GM12878 (cell line): ENCODE measurements at regions not wholly inside any gene's neighbourhood (a gene's known extent, or its start where the extent isn't known, plus 50 kb on each side); places are given as distances from the start of the nearest gene placed in this dataset.
A peak's percentile ranks its signal among the peaks of the same experiment; 100 is the strongest.

Source experiments
- ATF2 ChIP-seq: IDR thresholded peaks from 2 replicates; pipeline ENCODE4 v1.6.1; 2012; ENCODE audit warnings: low read length, inconsistent platforms
- CEBPZ ChIP-seq: fragments of 150-350 bp; IDR thresholded peaks from 2 replicates; pipeline ENCODE4 v1.6.1; 2016; ENCODE audit warnings: low read depth, low read length
- CHD4 ChIP-seq: fragments of 200-600 bp; sonication (generic); IDR thresholded peaks from 2 replicates; pipeline ENCODE4 v1.6.1; 2016; ENCODE audit warnings: mild to moderate bottlenecking
- CREB1 ChIP-seq: IDR thresholded peaks from 2 replicates; pipeline ENCODE4 v1.6.1; 2012; ENCODE audit warnings: low read depth, mild to moderate bottlenecking, inconsistent platforms
- CTCF ChIP-seq, 3 experiments: IDR thresholded peaks in 2 of 3; conservative IDR thresholded peaks in 1 of 3; 2 replicates each; pipeline ENCODE4 v1.5.1; 2011; ENCODE audit warnings: low read depth in 3 of 3, low read length in 3 of 3, mild to moderate bottlenecking in 3 of 3, control low read depth in 2 of 3, moderate library complexity in 2 of 3, inconsistent platforms in 1 of 3, mixed read lengths in 1 of 3; ENCODE audit not compliant: control insufficient read depth in 2 of 3, insufficient read depth in 1 of 3; ENCODE audit errors: extremely low read depth in 1 of 3
- GABPA ChIP-seq: IDR thresholded peaks from 2 replicates; pipeline ENCODE4 v1.6.1; 2014; ENCODE audit warnings: antibody characterized with exemption, low read depth, mild to moderate bottlenecking, inconsistent platforms
- HDAC6 ChIP-seq: fragments of 200-600 bp; sonication (generic); IDR thresholded peaks from one replicate; pipeline ENCODE4 v1.8.0; 2017; ENCODE audit warnings: antibody characterized with exemption; ENCODE audit not compliant: unreplicated experiment
- JUNB ChIP-seq: IDR thresholded peaks from 2 replicates; pipeline ENCODE4 v1.6.1; 2016; ENCODE audit warnings: antibody characterized with exemption, mild to moderate bottlenecking
- KAT2A ChIP-seq: conservative IDR thresholded peaks from 2 replicates; pipeline ENCODE4 v1.6.1; 2011; ENCODE audit warnings: low read depth, low read length; ENCODE audit not compliant: control insufficient read depth
- MTA2 ChIP-seq: fragments of 450-650 bp; IDR thresholded peaks from 2 replicates; pipeline ENCODE4 v1.6.1; 2016; ENCODE audit warnings: low read depth, mild to moderate bottlenecking, moderate library complexity
- MXI1 ChIP-seq: fragments of 150-350 bp; IDR thresholded peaks from 2 replicates; pipeline ENCODE4 v1.6.1; 2011; ENCODE audit warnings: low read depth, mild to moderate bottlenecking, inconsistent platforms, low read length, improper control_type of control experiment
- MYC ChIP-seq: IDR thresholded peaks from 2 replicates; pipeline ENCODE4 v1.6.1; 2011; ENCODE audit warnings: mild to moderate bottlenecking, low read length, moderate library complexity, inconsistent platforms; ENCODE audit not compliant: insufficient read depth, insufficient replicate concordance, insufficient read length, severe bottlenecking
- NFYA ChIP-seq: IDR thresholded peaks from 2 replicates; pipeline ENCODE4 v1.6.1; 2011; ENCODE audit warnings: low read depth, mild to moderate bottlenecking, low read length, improper control_type of control experiment, borderline replicate concordance
- NKRF ChIP-seq: fragments of 450-650 bp; conservative IDR thresholded peaks from 2 replicates; pipeline ENCODE4 v1.6.1; 2017; ENCODE audit warnings: mild to moderate bottlenecking, moderate library complexity
- PAX8 ChIP-seq: fragments of 450-650 bp; IDR thresholded peaks from 2 replicates; pipeline ENCODE4 v1.6.1; 2017; ENCODE audit warnings: mild to moderate bottlenecking, moderate library complexity
- POLR2AphosphoS5 ChIP-seq: IDR thresholded peaks from 2 replicates; pipeline ENCODE4 v1.6.1; 2011; ENCODE audit warnings: mild to moderate bottlenecking, low read length, inconsistent platforms
- RCOR1 ChIP-seq: conservative IDR thresholded peaks from 2 replicates; pipeline ENCODE4 v1.6.1; 2012; ENCODE audit warnings: low read depth, low read length, improper control_type of control experiment
- RFX5 ChIP-seq: IDR thresholded peaks from 2 replicates; pipeline ENCODE4 v1.6.1; 2011; ENCODE audit warnings: low read depth, low read length, improper control_type of control experiment
- SIN3A ChIP-seq: IDR thresholded peaks from 2 replicates; pipeline ENCODE4 v1.6.1; 2012; ENCODE audit warnings: low read depth, low read length, improper control_type of control experiment
- SMAD5 ChIP-seq: IDR thresholded peaks from 2 replicates; pipeline ENCODE4 v1.6.1; 2016; ENCODE audit warnings: antibody characterized with exemption, low read depth
- SMC3 ChIP-seq: IDR thresholded peaks from 2 replicates; pipeline ENCODE4 v1.6.1; 2011; ENCODE audit warnings: low read length, improper control_type of control experiment, borderline replicate concordance
- SP1 ChIP-seq: IDR thresholded peaks from one replicate; pipeline ENCODE4 v1.6.1; 2011; ENCODE audit warnings: low read depth, low read length
- TCF7 ChIP-seq: IDR thresholded peaks from 2 replicates; pipeline ENCODE4 v1.6.1; 2014; ENCODE audit warnings: antibody characterized with exemption, borderline replicate concordance
- YBX1 ChIP-seq: fragments of 450-650 bp; IDR thresholded peaks from 2 replicates; pipeline ENCODE4 v1.6.1; 2016; ENCODE audit warnings: antibody characterized with exemption
- ZNF622 ChIP-seq: fragments of 450-650 bp; IDR thresholded peaks from 2 replicates; pipeline ENCODE4 v1.6.1; 2017; ENCODE audit warnings: mild to moderate bottlenecking, inconsistent platforms

- TF ChIP-seq NKRF: 0 out of 2 replicates have a peak, but pooled peaks have one; percentile 49
- no peak for TF ChIP-seq JUNB
- no peak for TF ChIP-seq CHD4
- no peak for TF ChIP-seq YBX1
- TF ChIP-seq SP1: no peak
- 0 out of 2 replicates have a peak, but pooled peaks have one; percentile 38 for TF ChIP-seq CREB1
- no peak for TF ChIP-seq POLR2AphosphoS5
- no peak for TF ChIP-seq SMC3
- TF ChIP-seq CEBPZ: no peak
- no peak for TF ChIP-seq NFYA
- TF ChIP-seq HDAC6: no peak
- no peak for TF ChIP-seq RFX5
- TF ChIP-seq GABPA: 0 out of 2 replicates have a peak, but pooled peaks have one; percentile 52
- TF ChIP-seq SIN3A: no peak
- no peak for TF ChIP-seq KAT2A
- TF ChIP-seq TCF7: no peak
- TF ChIP-seq ZNF622: no peak
- TF ChIP-seq MXI1: no peak
- no peak for TF ChIP-seq RCOR1
- no peak for TF ChIP-seq ATF2
- peak; percentile 56 to 84 (median 77) for TF ChIP-seq CTCF (IDR thresholded peaks at IDR 0.05 in 2 of 3, conservative IDR thresholded peaks at IDR 0.05 in 1 of 3; ENCODE audit: control insufficient read depth in 2 of 3, extremely low read depth in 1 of 3, insufficient read depth in 1 of 3, low read depth in 3 of 3, low read length in 3 of 3)
- no peak for TF ChIP-seq SMAD5
- TF ChIP-seq MYC: no peak
- no peak for TF ChIP-seq MTA2
- TF ChIP-seq PAX8: no peak
Observed at GRCh38 chr1:161440312-161440894, 64.9 kb upstream of the FCGR2A start (continued).
